ENCODE measurements at regions not wholly inside any gene's neighbourhood (a gene's known extent, or its start where the extent isn't known, plus 50 kb on each side); places are given as distances from the start of the nearest gene placed in this dataset.

DNA sequence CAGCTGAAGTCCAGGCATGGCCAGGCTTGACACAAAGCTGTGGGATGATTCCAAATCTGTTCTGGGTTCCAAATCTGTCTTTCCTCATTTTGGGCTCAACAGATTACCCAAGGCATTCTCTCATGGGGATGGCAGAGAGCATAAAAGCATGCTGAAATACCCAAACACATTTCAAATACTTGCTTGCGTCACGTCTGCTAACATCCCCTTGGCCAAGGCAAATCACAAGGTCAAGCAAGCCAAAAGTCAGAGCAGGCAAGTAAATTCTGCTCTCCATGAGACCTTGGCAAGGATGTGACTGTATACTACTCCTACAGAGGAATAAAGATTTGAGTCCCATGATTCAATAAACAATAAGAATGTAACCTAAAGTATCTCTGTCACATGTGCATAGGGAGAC is 306.7 kb downstream of the EPB41L4A start:
- TF ChIP-seq, protein P1, sequence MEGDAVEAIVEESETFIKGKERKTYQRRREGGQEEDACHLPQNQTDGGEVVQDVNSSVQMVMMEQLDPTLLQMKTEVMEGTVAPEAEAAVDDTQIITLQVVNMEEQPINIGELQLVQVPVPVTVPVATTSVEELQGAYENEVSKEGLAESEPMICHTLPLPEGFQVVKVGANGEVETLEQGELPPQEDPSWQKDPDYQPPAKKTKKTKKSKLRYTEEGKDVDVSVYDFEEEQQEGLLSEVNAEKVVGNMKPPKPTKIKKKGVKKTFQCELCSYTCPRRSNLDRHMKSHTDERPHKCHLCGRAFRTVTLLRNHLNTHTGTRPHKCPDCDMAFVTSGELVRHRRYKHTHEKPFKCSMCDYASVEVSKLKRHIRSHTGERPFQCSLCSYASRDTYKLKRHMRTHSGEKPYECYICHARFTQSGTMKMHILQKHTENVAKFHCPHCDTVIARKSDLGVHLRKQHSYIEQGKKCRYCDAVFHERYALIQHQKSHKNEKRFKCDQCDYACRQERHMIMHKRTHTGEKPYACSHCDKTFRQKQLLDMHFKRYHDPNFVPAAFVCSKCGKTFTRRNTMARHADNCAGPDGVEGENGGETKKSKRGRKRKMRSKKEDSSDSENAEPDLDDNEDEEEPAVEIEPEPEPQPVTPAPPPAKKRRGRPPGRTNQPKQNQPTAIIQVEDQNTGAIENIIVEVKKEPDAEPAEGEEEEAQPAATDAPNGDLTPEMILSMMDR (conservative IDR thresholded peaks at IDR 0.05; ENCODE audit: low read length), result no peak
- no peak for TF ChIP-seq EZH2phosphoT487 (IDR thresholded peaks at IDR 0.05; ENCODE audit: borderline replicate concordance, low read depth, low read length)
